ENCODE measurements at regions not wholly inside any gene's neighbourhood (a gene's known extent, or its start where the extent isn't known, plus 50 kb on each side); places are given as distances from the start of the nearest gene placed in this dataset.

DNA sequence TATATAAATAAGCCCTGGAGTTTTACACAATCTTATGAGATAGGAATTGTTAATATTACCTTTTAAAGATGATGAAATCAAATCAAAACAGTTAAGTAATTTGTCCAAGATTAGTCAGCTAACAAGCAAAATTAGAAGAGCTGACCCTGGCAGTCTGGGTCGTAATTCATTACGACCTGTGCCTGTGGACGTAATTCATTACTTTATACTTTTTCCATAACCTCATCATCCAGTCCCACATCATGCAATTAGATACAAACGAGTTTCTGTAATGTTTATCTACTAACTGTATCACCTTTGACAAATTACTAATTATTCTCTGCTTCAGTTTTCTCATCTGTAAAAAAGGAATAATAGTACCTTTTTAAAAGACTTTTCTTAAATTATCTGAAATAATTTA, 665.9 kb downstream of the ZBBX start:
- no peak for DNase-seq (ENCODE audit: low spot score)
- H3K14ac ChIP-seq (ENCODE audit: low read length), result no peak overlapping the region
- no peak overlapping the region for H3K4me2 ChIP-seq (ENCODE audit: insufficient read depth, low read length, poor library complexity, severe bottlenecking)

DNA sequence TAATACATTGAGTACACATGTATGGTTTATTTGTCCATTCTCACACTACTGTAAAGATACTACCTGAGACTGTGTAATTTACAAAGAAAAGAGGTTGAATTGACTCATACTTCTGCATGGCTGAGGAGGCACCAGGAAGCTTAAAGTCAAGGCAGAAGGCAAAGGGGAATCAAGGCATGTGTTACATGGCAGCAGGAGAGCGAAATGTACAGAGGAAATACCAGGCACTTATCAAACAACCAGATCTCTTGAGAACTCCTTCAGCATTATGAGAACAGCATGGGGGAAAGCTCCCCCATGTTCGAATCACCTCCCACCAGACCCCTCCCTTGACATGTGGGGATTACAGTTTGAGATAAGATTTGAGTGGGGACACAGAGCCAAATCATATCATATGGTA, 666.3 kb downstream of the ZBBX start:
- H3K4me3 ChIP-seq (ENCODE audit: low read length in 2 of 2), result no peak overlapping the region

More for the DNA sequence above, 665.9 kb downstream of the ZBBX start:
- no peak overlapping the region for H3K27ac ChIP-seq (replicated peaks; ENCODE audit: low read length)
- no peaks in the 10 kb centered on the region for H3K9me3 ChIP-seq (replicated peaks in 1 of 2; ENCODE audit: control insufficient read depth in 2 of 2, insufficient read depth in 1 of 2, low read depth in 1 of 2, low read length in 2 of 2)
- no peak overlapping the region for H3K4me3 ChIP-seq (ENCODE audit: low read length in 2 of 2)
- no peak overlapping the region for H3K23ac ChIP-seq (ENCODE audit: low read depth, low read length, poor library complexity)
- H2BK5ac ChIP-seq (ENCODE audit: low read length), result no peak overlapping the region
- no peaks in the 10 kb centered on the region for H3K27me3 ChIP-seq (ENCODE audit: control insufficient read depth in 3 of 3, insufficient read depth in 3 of 3, low read depth in 1 of 3, low read length in 3 of 3)
- no peak overlapping the region for H2AFZ ChIP-seq (ENCODE audit: low read length)
- H3K36me3 ChIP-seq (replicated peaks in 1 of 2; ENCODE audit: control insufficient read depth in 2 of 2, insufficient read depth in 2 of 2, low read length in 2 of 2), result no peaks in the 10 kb centered on the region
- H3K79me1 ChIP-seq (ENCODE audit: low read depth, low read length), result no peaks in the 10 kb centered on the region
- no CpG with 5 or more reads among the region's 4 CpGs for WGBS, 2 donors (ENCODE audit: extremely low coverage in 2 of 2, insufficient read length in 2 of 2, insufficient replicate concordance in 1 of 2)
- H4K91ac ChIP-seq (ENCODE audit: low read depth, low read length, poor library complexity), result no peak overlapping the region
- no peak overlapping the region for H4K8ac ChIP-seq (ENCODE audit: low read depth, low read length)
- H2BK120ac ChIP-seq (ENCODE audit: low read depth, low read length), result no peak overlapping the region
- H3K4ac ChIP-seq (ENCODE audit: low read length), result no peak overlapping the region
- no peak overlapping the region for H2BK15ac ChIP-seq (ENCODE audit: low read length)
- H3K4me1 ChIP-seq (ENCODE audit: control insufficient read depth in 2 of 2, insufficient read depth in 1 of 2, low read depth in 1 of 2, low read length in 2 of 2), result no peaks in the 10 kb centered on the region
- H3K9ac ChIP-seq (ENCODE audit: low read depth, low read length, poor library complexity), result no peak overlapping the region
- no peak overlapping the region for H2AK5ac ChIP-seq (ENCODE audit: low read depth, low read length)
- H2BK12ac ChIP-seq (ENCODE audit: low read length), result no peak overlapping the region
- H3K18ac ChIP-seq (ENCODE audit: low read length), result no peak overlapping the region

DNA sequence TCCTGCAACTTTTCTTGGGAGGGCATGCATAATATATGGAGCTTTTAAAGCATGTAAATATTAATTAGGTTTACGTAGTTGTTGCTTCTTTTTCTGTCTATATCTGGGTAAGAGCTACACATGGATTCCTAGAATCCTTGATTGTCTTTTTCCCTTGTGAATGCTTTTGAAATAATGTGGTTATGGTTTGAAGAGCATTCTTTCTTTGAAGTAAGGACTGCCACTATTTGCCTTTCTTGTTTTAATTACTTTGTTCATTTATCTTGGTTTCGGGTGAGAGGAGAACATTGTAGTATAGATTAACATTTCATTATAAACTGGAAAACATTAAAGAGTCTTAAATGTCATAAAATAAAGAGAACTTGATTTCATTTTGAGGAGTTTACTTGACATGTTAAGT, 674.0 kb downstream of the ZBBX start:
- Histone ChIP-seq H2AFZ (ENCODE audit: low read length) (no peak overlapping the region), H3K79me1 (ENCODE audit: low read depth, low read length) (no peaks in the 10 kb centered on the region), H3K4me2 (ENCODE audit: insufficient read depth, low read length, poor library complexity, severe bottlenecking) (no peak overlapping the region), H3K9ac (ENCODE audit: low read depth, low read length, poor library complexity) (no peak overlapping the region), H3K4me3 (ENCODE audit: low read length in 2 of 2) (no peak overlapping the region), H2BK12ac (ENCODE audit: low read length) (no peak overlapping the region), H2AK5ac (ENCODE audit: low read depth, low read length) (no peak overlapping the region), H4K91ac (ENCODE audit: low read depth, low read length, poor library complexity) (no peak overlapping the region), H2BK5ac (ENCODE audit: low read length) (no peak overlapping the region), H3K4me1 (ENCODE audit: control insufficient read depth in 2 of 2, insufficient read depth in 1 of 2, low read depth in 1 of 2, low read length in 2 of 2) (no peaks in the 10 kb centered on the region), H4K8ac (ENCODE audit: low read depth, low read length) (no peak overlapping the region), H3K36me3 (replicated peaks in 1 of 2; ENCODE audit: control insufficient read depth in 2 of 2, insufficient read depth in 2 of 2, low read length in 2 of 2) (no peaks in the 10 kb centered on the region), H3K23ac (ENCODE audit: low read depth, low read length, poor library complexity) (no peak overlapping the region), H3K4ac (ENCODE audit: low read length) (no peak overlapping the region), H3K14ac (ENCODE audit: low read length) (no peak overlapping the region), H2BK120ac (ENCODE audit: low read depth, low read length) (no peak overlapping the region), H2BK15ac (ENCODE audit: low read length) (no peak overlapping the region), H3K27ac (replicated peaks; ENCODE audit: low read length) (no peak overlapping the region), H3K9me3 (replicated peaks in 1 of 2; ENCODE audit: control insufficient read depth in 2 of 2, insufficient read depth in 1 of 2, low read depth in 1 of 2, low read length in 2 of 2) (no peaks in the 10 kb centered on the region), H3K18ac (ENCODE audit: low read length) (no peak overlapping the region), H3K27me3 (ENCODE audit: control insufficient read depth in 3 of 3, insufficient read depth in 3 of 3, low read depth in 1 of 3, low read length in 3 of 3) (no peaks in the 10 kb centered on the region)
- no CpG with 5 or more reads among the region's 2 CpGs for WGBS, 2 donors (ENCODE audit: extremely low coverage in 2 of 2, insufficient read length in 2 of 2, insufficient replicate concordance in 1 of 2)
- no peak for DNase-seq (ENCODE audit: low spot score)

More for the DNA sequence above, 666.3 kb downstream of the ZBBX start:
- no peak overlapping the region for H4K91ac ChIP-seq (ENCODE audit: low read depth, low read length, poor library complexity)
- no peak overlapping the region for H3K14ac ChIP-seq (ENCODE audit: low read length)
- no peaks in the 10 kb centered on the region for H3K36me3 ChIP-seq (replicated peaks in 1 of 2; ENCODE audit: control insufficient read depth in 2 of 2, insufficient read depth in 2 of 2, low read length in 2 of 2)
- H3K9ac ChIP-seq (ENCODE audit: low read depth, low read length, poor library complexity), result no peak overlapping the region
- no CpG with 5 or more reads among the region's 2 CpGs for WGBS, 2 donors (ENCODE audit: extremely low coverage in 2 of 2, insufficient read length in 2 of 2, insufficient replicate concordance in 1 of 2)
- H3K27ac ChIP-seq (replicated peaks; ENCODE audit: low read length), result no peak overlapping the region
- H2AFZ ChIP-seq (ENCODE audit: low read length), result no peak overlapping the region
- no peak for DNase-seq (ENCODE audit: low spot score)
- H3K4ac ChIP-seq (ENCODE audit: low read length), result no peak overlapping the region
- no peaks in the 10 kb centered on the region for H3K4me1 ChIP-seq (ENCODE audit: control insufficient read depth in 2 of 2, insufficient read depth in 1 of 2, low read depth in 1 of 2, low read length in 2 of 2)
- H3K9me3 ChIP-seq (replicated peaks in 1 of 2; ENCODE audit: control insufficient read depth in 2 of 2, insufficient read depth in 1 of 2, low read depth in 1 of 2, low read length in 2 of 2), result no peaks in the 10 kb centered on the region
- no peak overlapping the region for H2BK12ac ChIP-seq (ENCODE audit: low read length)
- no peaks in the 10 kb centered on the region for H3K79me1 ChIP-seq (ENCODE audit: low read depth, low read length)
- H2BK120ac ChIP-seq (ENCODE audit: low read depth, low read length), result no peak overlapping the region
- no peak overlapping the region for H2BK5ac ChIP-seq (ENCODE audit: low read length)
- H4K8ac ChIP-seq (ENCODE audit: low read depth, low read length), result no peak overlapping the region
- no peak overlapping the region for H3K4me2 ChIP-seq (ENCODE audit: insufficient read depth, low read length, poor library complexity, severe bottlenecking)
- no peak overlapping the region for H2AK5ac ChIP-seq (ENCODE audit: low read depth, low read length)
- H3K23ac ChIP-seq (ENCODE audit: low read depth, low read length, poor library complexity), result no peak overlapping the region
- no peak overlapping the region for H2BK15ac ChIP-seq (ENCODE audit: low read length)
- no peak overlapping the region for H3K18ac ChIP-seq (ENCODE audit: low read length)
- H3K27me3 ChIP-seq (ENCODE audit: control insufficient read depth in 3 of 3, insufficient read depth in 3 of 3, low read depth in 1 of 3, low read length in 3 of 3), result no peaks in the 10 kb centered on the region

DNA sequence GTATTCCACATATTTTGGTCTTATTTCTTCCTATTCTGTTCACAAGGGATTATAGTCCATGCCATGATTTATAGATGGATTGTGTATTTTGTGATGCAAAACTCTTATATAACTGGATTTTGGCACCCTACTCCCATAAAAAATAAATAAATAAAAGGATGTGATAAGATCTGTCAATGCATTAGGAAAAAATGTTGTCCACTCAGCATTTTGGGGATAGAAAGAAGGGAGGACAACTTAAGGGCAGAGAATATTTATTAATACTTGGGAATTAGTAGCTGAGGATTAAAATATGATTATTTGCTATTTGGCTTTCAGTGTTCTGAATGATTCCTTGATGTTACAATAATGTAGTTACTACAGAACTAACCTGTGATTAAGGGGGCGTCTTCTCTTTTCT, 682.6 kb downstream of the ZBBX start:
- no CpG with 5 or more reads among the region's 1 CpG for WGBS, 2 donors (ENCODE audit: extremely low coverage in 2 of 2, insufficient read length in 2 of 2, insufficient replicate concordance in 1 of 2)

More for the DNA sequence above, 682.6 kb downstream of the ZBBX start:
- H2BK15ac ChIP-seq (ENCODE audit: low read length), result no peak overlapping the region
- H3K4ac ChIP-seq (ENCODE audit: low read length), result no peak overlapping the region
- no peak overlapping the region for H3K4me2 ChIP-seq (ENCODE audit: insufficient read depth, low read length, poor library complexity, severe bottlenecking)
- no peaks in the 10 kb centered on the region for H3K79me1 ChIP-seq (ENCODE audit: low read depth, low read length)
- H3K36me3 ChIP-seq (replicated peaks in 1 of 2; ENCODE audit: control insufficient read depth in 2 of 2, insufficient read depth in 2 of 2, low read length in 2 of 2), result no peaks in the 10 kb centered on the region
- no peak overlapping the region for H2AK5ac ChIP-seq (ENCODE audit: low read depth, low read length)
- H3K27ac ChIP-seq (replicated peaks; ENCODE audit: low read length), result no peak overlapping the region
- no peak overlapping the region for H3K18ac ChIP-seq (ENCODE audit: low read length)
- no peak overlapping the region for H2BK5ac ChIP-seq (ENCODE audit: low read length)
- H3K9ac ChIP-seq (ENCODE audit: low read depth, low read length, poor library complexity), result no peak overlapping the region
- no peak overlapping the region for H4K8ac ChIP-seq (ENCODE audit: low read depth, low read length)
- no peaks in the 10 kb centered on the region for H3K27me3 ChIP-seq (ENCODE audit: control insufficient read depth in 3 of 3, insufficient read depth in 3 of 3, low read depth in 1 of 3, low read length in 3 of 3)
- H3K4me3 ChIP-seq (ENCODE audit: low read length in 2 of 2), result no peak overlapping the region
- no peak overlapping the region for H2BK12ac ChIP-seq (ENCODE audit: low read length)
- no peaks in the 10 kb centered on the region for H3K9me3 ChIP-seq (replicated peaks in 1 of 2; ENCODE audit: control insufficient read depth in 2 of 2, insufficient read depth in 1 of 2, low read depth in 1 of 2, low read length in 2 of 2)
- H3K14ac ChIP-seq (ENCODE audit: low read length), result no peak overlapping the region
- H2BK120ac ChIP-seq (ENCODE audit: low read depth, low read length), result no peak overlapping the region
- H3K4me1 ChIP-seq (ENCODE audit: control insufficient read depth in 2 of 2, insufficient read depth in 1 of 2, low read depth in 1 of 2, low read length in 2 of 2), result peaks cover 0 to 3% of the 10 kb centered on the region in 2 donors
- H4K91ac ChIP-seq (ENCODE audit: low read depth, low read length, poor library complexity), result no peak overlapping the region
- H3K23ac ChIP-seq (ENCODE audit: low read depth, low read length, poor library complexity), result no peak overlapping the region
- no peak for DNase-seq (ENCODE audit: low spot score)
- H2AFZ ChIP-seq (ENCODE audit: low read length), result no peak overlapping the region
